Panc1 (cell line): ENCODE measurements at regions not wholly inside any gene's neighbourhood (a gene's known extent, or its start where the extent isn't known, plus 50 kb on each side); places are given as distances from the start of the nearest gene placed in this dataset.
"Not testable (repeated sequence)": the region's sequence is repeated elsewhere in the genome, so short reads cannot be mapped to it uniquely, and the experiment has no call there.

Experiments
- ATAC-seq: fragments of 200-7000 bp; cut with Tn5 transposase; 2 replicates; pipeline ENCODE4 v1.9.1; 2020; ENCODE audit warnings: mild to moderate bottlenecking, moderate library complexity
- BruUV-seq: library from RNA; stranded (reverse); fragments of 400-500 nt; replicated peaks from 2 replicates; lab custom pipeline; 2021; lab: Mats Ljungman, UMichigan
- CTCF ChIA-PET: fragments of 300-600 bp; sonication (Branson Sonifier 250); formaldehyde crosslinking; loops from one replicate; lab custom pipeline; 2022; ENCODE audit warnings: antibody characterized with exemption; lab: Charles Lee
- POLR2A ChIA-PET: fragments of 300-600 bp; sonication (Branson Sonifier 250); formaldehyde crosslinking; loops from one replicate; lab custom pipeline; 2022; ENCODE audit warnings: antibody characterized with exemption; lab: Charles Lee
- DNase-seq: peaks from one replicate; pipeline ENCODE4 v3.0.0-alpha.2; 2010; ENCODE audit warnings: low read depth, low spot score
- H3K27ac ChIP-seq: 2 replicates; pipeline ENCODE4 v1.5.1; 2011; ENCODE audit warnings: mild to moderate bottlenecking, low read length, inconsistent platforms
- H3K27me3 ChIP-seq: fragments of 200-500 bp; sonication (Bioruptor generic); 2 replicates; pipeline ENCODE4 v1.6.0; 2014; ENCODE audit warnings: low read length, inconsistent platforms; ENCODE audit not compliant: control insufficient read depth, insufficient read depth
- H3K36me3 ChIP-seq: fragments of 200-500 bp; sonication (Bioruptor generic); 2 replicates; pipeline ENCODE4 v1.5.1; 2014; ENCODE audit warnings: inconsistent platforms, mild to moderate bottlenecking, low read length, moderate library complexity; ENCODE audit not compliant: control insufficient read depth, insufficient read depth
- H3K4me1 ChIP-seq: 2 replicates; pipeline ENCODE4 v1.5.1; 2011; ENCODE audit warnings: inconsistent platforms, mild to moderate bottlenecking, low read length, moderate library complexity; ENCODE audit not compliant: control insufficient read depth, insufficient read depth
- H3K4me3 ChIP-seq, 2 experiments: 2 replicates each; pipeline ENCODE4 v1.5.1; 2011 to 2012; ENCODE audit warnings: low read depth in 2 of 2, low read length in 2 of 2, mild to moderate bottlenecking in 2 of 2, inconsistent platforms in 1 of 2, moderate library complexity in 1 of 2
- H3K9me3 ChIP-seq: fragments of 200-500 bp; sonication (Bioruptor generic); 2 replicates; pipeline ENCODE4 v1.5.1; 2014; ENCODE audit warnings: low read depth, mild to moderate bottlenecking, inconsistent platforms, low read length, moderate library complexity; ENCODE audit not compliant: control insufficient read depth, insufficient read depth
- in situ Hi-C: cut with HindIII; loops from 2 replicates; pipeline ENCODE4 v1.10.0; 2016; ENCODE audit warnings: low sequenced_read_pairs, low pct_unique_long_range_greater_than_20kb
- intact Hi-C: fragments of 100-400 bp; cut with micrococcal nuclease; formaldehyde crosslinking; loops from one replicate; pipeline ENCODE4 v1.10.0; 2022; ENCODE audit not compliant: unreplicated experiment

- in situ Hi-C loops, DNase-seq, H3K27me3 ChIP-seq, H3K4me1 ChIP-seq, BruUV-seq, intact Hi-C loops, CTCF ChIA-PET, POLR2A ChIA-PET, H3K27ac ChIP-seq, H3K36me3 ChIP-seq, H3K9me3 ChIP-seq, H3K4me3 ChIP-seq: not testable (repeated sequence)
- peak; percentile 45; the same call in 1 of the 2 replicates for ATAC-seq
Observed at GRCh38 chr2:87093252-87093651, 71.6 kb upstream of the PLGLB1 start.

- POLR2A ChIA-PET, H3K36me3 ChIP-seq, H3K9me3 ChIP-seq, CTCF ChIA-PET, H3K27ac ChIP-seq, in situ Hi-C loops, ATAC-seq, intact Hi-C loops, H3K4me3 ChIP-seq, H3K4me1 ChIP-seq, DNase-seq, BruUV-seq, H3K27me3 ChIP-seq: not testable (repeated sequence)
Observed at GRCh38 chr2:87093937-87094529, 72.4 kb upstream of the PLGLB1 start.

- H3K27me3 ChIP-seq, ATAC-seq, DNase-seq, in situ Hi-C loops, intact Hi-C loops, BruUV-seq, H3K27ac ChIP-seq, H3K36me3 ChIP-seq, H3K4me1 ChIP-seq, CTCF ChIA-PET, POLR2A ChIA-PET, H3K4me3 ChIP-seq, H3K9me3 ChIP-seq: not testable (repeated sequence)
Observed at GRCh38 chr2:87095804-87096203, 74.2 kb upstream of the PLGLB1 start.

GRCh38 chr2:87128761-87129553, 107.3 kb upstream of the PLGLB1 start:
- POLR2A ChIA-PET, intact Hi-C loops, H3K27me3 ChIP-seq, H3K36me3 ChIP-seq, H3K4me1 ChIP-seq, H3K4me3 ChIP-seq, BruUV-seq, ATAC-seq, H3K9me3 ChIP-seq, CTCF ChIA-PET, H3K27ac ChIP-seq, in situ Hi-C loops, DNase-seq: not testable (repeated sequence)

GRCh38 chr2:87132577-87132976, 110.9 kb upstream of the PLGLB1 start:
- H3K27me3 ChIP-seq, intact Hi-C loops, DNase-seq, H3K9me3 ChIP-seq, ATAC-seq, BruUV-seq, in situ Hi-C loops, H3K4me3 ChIP-seq, H3K36me3 ChIP-seq, CTCF ChIA-PET, H3K27ac ChIP-seq, POLR2A ChIA-PET, H3K4me1 ChIP-seq: not testable (repeated sequence)

- H3K9me3 ChIP-seq, H3K27me3 ChIP-seq, DNase-seq, intact Hi-C loops, BruUV-seq, CTCF ChIA-PET, H3K27ac ChIP-seq, H3K36me3 ChIP-seq, in situ Hi-C loops, H3K4me3 ChIP-seq, POLR2A ChIA-PET, H3K4me1 ChIP-seq: not testable (repeated sequence)
- ATAC-seq: peak; percentile 68
Observed at GRCh38 chr2:87151835-87152493, 130.3 kb upstream of the PLGLB1 start.

GRCh38 chr2:87174454-87174853, 152.8 kb upstream of the PLGLB1 start:
- POLR2A ChIA-PET: not testable (repeated sequence)

More at GRCh38 chr2:87174454-87174853, 152.8 kb upstream of the PLGLB1 start:
- BruUV-seq, H3K4me1 ChIP-seq, DNase-seq, ATAC-seq, CTCF ChIA-PET, H3K27ac ChIP-seq, in situ Hi-C loops, H3K36me3 ChIP-seq, H3K27me3 ChIP-seq, H3K4me3 ChIP-seq, H3K9me3 ChIP-seq, intact Hi-C loops: not testable (repeated sequence)
